IMR-90 (cell line): ENCODE measurements at regions not wholly inside any gene's neighbourhood (a gene's known extent, or its start where the extent isn't known, plus 50 kb on each side); places are given as distances from the start of the nearest gene placed in this dataset.

Source experiments
- ATAC-seq: fragments of 200-7000 bp; cut with Tn5 transposase; 2 replicates; pipeline ENCODE4 v1.9.1; 2020; ENCODE audit warnings: low read depth, mild to moderate bottlenecking, moderate library complexity
- BruUV-seq: library from RNA; stranded (reverse); fragments of 400-500 nt; replicated peaks from 2 replicates; lab custom pipeline; 2021; lab: Mats Ljungman, UMichigan
- CTCF ChIA-PET: fragments of 300-600 bp; formaldehyde crosslinking; extraction: SDS; loops from one replicate; lab custom pipeline; 2021; ENCODE audit warnings: antibody characterized with exemption; lab: Yijun Ruan, JAX
- POLR2A ChIA-PET: fragments of 300-600 bp; sonication (Branson Sonifier 250); formaldehyde crosslinking; loops from one replicate; lab custom pipeline; 2022; ENCODE audit warnings: antibody characterized with exemption; ENCODE audit not compliant: unreplicated experiment; lab: Charles Lee
- DNase-seq: peaks from one replicate; pipeline ENCODE4 v3.0.0; 2013
- H2AFZ ChIP-seq: replicated peaks from 2 replicates; pipeline ENCODE3; 2013; ENCODE audit warnings: low read length, mild to moderate bottlenecking; ENCODE audit not compliant: poor library complexity
- H2AK5ac ChIP-seq: 2 replicates; pipeline ENCODE4 v1.6.1; 2013; ENCODE audit warnings: low read depth, low read length, inconsistent platforms
- H2AK9ac ChIP-seq: replicated peaks from 2 replicates; pipeline ENCODE3; 2013; ENCODE audit warnings: mild to moderate bottlenecking, low read depth, low read length, moderate library complexity; ENCODE audit not compliant: poor library complexity
- H2BK120ac ChIP-seq: 2 replicates; pipeline ENCODE4 v1.6.1; 2013; ENCODE audit warnings: low read depth, low read length, inconsistent platforms
- H2BK15ac ChIP-seq: 3 replicates; pipeline ENCODE4 v1.6.1; 2013; ENCODE audit warnings: low read depth, low read length, inconsistent platforms
- H2BK20ac ChIP-seq: 2 replicates; pipeline ENCODE4 v1.6.1; 2013; ENCODE audit warnings: low read depth, mild to moderate bottlenecking, inconsistent platforms, low read length, moderate library complexity
- H2BK5ac ChIP-seq: 2 replicates; pipeline ENCODE4 v1.6.1; 2013; ENCODE audit warnings: mild to moderate bottlenecking, low read depth, low read length, inconsistent platforms; ENCODE audit not compliant: poor library complexity, severe bottlenecking
- H3K14ac ChIP-seq: replicated peaks from 2 replicates; pipeline ENCODE4 v1.6.1; 2013; ENCODE audit warnings: low read depth, low read length, inconsistent platforms
- H3K18ac ChIP-seq: 2 replicates; pipeline ENCODE4 v1.6.1; 2013; ENCODE audit warnings: low read depth, low read length, control low read depth
- H3K23ac ChIP-seq: 2 replicates; pipeline ENCODE4 v1.6.1; 2013; ENCODE audit warnings: low read depth, low read length, inconsistent platforms
- H3K27ac ChIP-seq: 2 replicates; pipeline ENCODE4 v1.5.1; 2013; ENCODE audit warnings: mild to moderate bottlenecking, control low read depth, low read length; ENCODE audit not compliant: insufficient read depth
- H3K27me3 ChIP-seq: 2 replicates; pipeline ENCODE4 v1.6.1; 2013; ENCODE audit warnings: low read length; ENCODE audit not compliant: control insufficient read depth, insufficient read depth
- H3K36me3 ChIP-seq: 2 replicates; pipeline ENCODE4 v1.6.1; 2013; ENCODE audit warnings: low read length, mixed read lengths; ENCODE audit not compliant: control insufficient read depth, insufficient read depth
- H3K4ac ChIP-seq: 2 replicates; pipeline ENCODE4 v1.6.1; 2013; ENCODE audit warnings: low read depth, low read length, inconsistent platforms
- H3K4me1 ChIP-seq: 2 replicates; pipeline ENCODE4 v1.6.1; 2013; ENCODE audit warnings: low read length, mixed read lengths; ENCODE audit not compliant: control insufficient read depth, insufficient read depth
- H3K4me2 ChIP-seq: 2 replicates; pipeline ENCODE4 v1.6.1; 2013; ENCODE audit warnings: low read depth, mild to moderate bottlenecking, control low read depth, low read length, moderate library complexity
- H3K4me3 ChIP-seq: 2 replicates; pipeline ENCODE4 v1.5.1; 2013; ENCODE audit warnings: low read depth, mild to moderate bottlenecking, control low read depth, low read length, moderate library complexity; ENCODE audit not compliant: insufficient read depth
- H3K56ac ChIP-seq: 2 replicates; pipeline ENCODE4 v1.6.1; 2013; ENCODE audit warnings: low read length, inconsistent platforms; ENCODE audit not compliant: insufficient read depth; ENCODE audit errors: extremely low read depth
- H3K79me1 ChIP-seq, 2 experiments: 2 replicates each; pipeline ENCODE4 v1.6.1; 2013; ENCODE audit warnings: low read length in 2 of 2, inconsistent platforms in 1 of 2, low read depth in 1 of 2
- H3K9ac ChIP-seq: 2 replicates; pipeline ENCODE4 v1.6.1; 2013; ENCODE audit warnings: low read depth, low read length, control low read depth
- H3K9me1 ChIP-seq: 2 replicates; pipeline ENCODE4 v1.6.1; 2013; ENCODE audit warnings: low read length, inconsistent platforms; ENCODE audit not compliant: insufficient read depth
- H3K9me3 ChIP-seq: 2 replicates; pipeline ENCODE4 v1.6.1; 2013; ENCODE audit warnings: low read length; ENCODE audit not compliant: control insufficient read depth, insufficient read depth
- H4K20me1 ChIP-seq: 2 replicates; pipeline ENCODE4 v1.6.1; 2013; ENCODE audit warnings: low read length, inconsistent platforms; ENCODE audit not compliant: insufficient read depth
- H4K5ac ChIP-seq: 2 replicates; pipeline ENCODE4 v1.6.1; 2013; ENCODE audit warnings: mild to moderate bottlenecking, low read depth, low read length, control low read depth
- H4K8ac ChIP-seq, 2 experiments: 2 replicates each; pipeline ENCODE4 v1.6.1; 2013; ENCODE audit warnings: low read depth in 2 of 2, low read length in 2 of 2, control low read depth in 1 of 2, inconsistent platforms in 1 of 2
- H4K91ac ChIP-seq: 2 replicates; pipeline ENCODE4 v1.6.1; 2013; ENCODE audit warnings: low read depth, low read length, inconsistent platforms; ENCODE audit not compliant: insufficient read depth
- MXI1 ChIP-seq: IDR thresholded peaks from 2 replicates; pipeline ENCODE4 v1.6.1; 2012; ENCODE audit warnings: low read depth, mild to moderate bottlenecking, low read length, moderate library complexity, borderline replicate concordance
- SMC3 ChIP-seq: fragments of 150-350 bp; IDR thresholded peaks from 2 replicates; pipeline ENCODE4 v1.6.1; 2016; ENCODE audit warnings: low read depth, mild to moderate bottlenecking, antibody characterized with exemption, low read length, moderate library complexity
- WGBS, 2 experiments: methylation state at CpG; one replicate each; pipeline versions ENCODE4 v1.1.5 to v1.1.7; 2013; ENCODE audit warnings: missing lambda C conversion rate in 2 of 2; ENCODE audit not compliant: insufficient read length in 1 of 2; ENCODE audit errors: extremely low coverage in 2 of 2; 5-methylcytosine and 5-hydroxymethylcytosine counted together
- dilution Hi-C: fragments of 300-500 bp; cut with HindIII; formaldehyde crosslinking; loops from one replicate; pipeline ENCODE4 v1.14.3; 2018; ENCODE audit warnings: low sequenced_read_pairs; ENCODE audit not compliant: unreplicated experiment
- in situ Hi-C: fragments of 300-500 bp; cut with MboI; formaldehyde crosslinking; loops from 3 replicates; pipeline ENCODE4 v1.14.3; 2019; ENCODE audit warnings: low sequenced_read_pairs, inconsistent platforms, mixed read lengths
- intact Hi-C: fragments of 100-400 bp; cut with micrococcal nuclease; formaldehyde crosslinking; loops from 2 replicates; pipeline ENCODE4 v1.10.0; 2022

GRCh38 chr6:40816601-40817000, 222.4 kb downstream of the UNC5CL start:
- H3K36me3 ChIP-seq, result no peaks in the 10 kb centered on the region
- H3K14ac ChIP-seq, result no peak overlapping the region
- no peak overlapping the region for H2AK9ac ChIP-seq
- no peak overlapping the region for H4K91ac ChIP-seq
- H3K23ac ChIP-seq, result no peak overlapping the region
- H2BK15ac ChIP-seq, result no peak overlapping the region
- H3K9ac ChIP-seq, result no peak overlapping the region
- intact Hi-C loops, result no loop called here
- no peaks in the 10 kb centered on the region for H3K27me3 ChIP-seq
- no peak overlapping the region for H2BK5ac ChIP-seq
- no peaks in the 10 kb centered on the region for H3K4me1 ChIP-seq
- no peak overlapping the region for H4K5ac ChIP-seq
- in situ Hi-C loops, result no loop called here
- H4K20me1 ChIP-seq, result no peaks in the 10 kb centered on the region
- H2BK120ac ChIP-seq, result no peak overlapping the region
- 67% methylated on average over 1 of the region's 2 CpGs; no CpG with 5 or more reads in 1 of the 2 experiments for WGBS, 2 experiments
- H3K56ac ChIP-seq, result no peak overlapping the region
- no peak overlapping the region for H2AK5ac ChIP-seq
- no peak overlapping the region for H3K4ac ChIP-seq
- H3K9me3 ChIP-seq, result no peaks in the 10 kb centered on the region
- H3K79me1 ChIP-seq, result no peaks in the 10 kb centered on the region
- H3K27ac ChIP-seq, result no peak overlapping the region
- TF ChIP-seq MXI1 (no peak), SMC3 (no peak)
- CTCF ChIA-PET, result no interaction called here
- H3K18ac ChIP-seq, result no peak overlapping the region
- no peak overlapping the region for H3K4me3 ChIP-seq
- DNase-seq (no peak), ATAC-seq (no peak)
- dilution Hi-C loops, result no loop called here
- no peak overlapping the region for H3K4me2 ChIP-seq
- no peak overlapping the region for H4K8ac ChIP-seq
- no peak overlapping the region for H2AFZ ChIP-seq
- POLR2A ChIA-PET, result no interaction called here
- H3K9me1 ChIP-seq, result no peaks in the 10 kb centered on the region
- H2BK20ac ChIP-seq, result no peak overlapping the region
- no TSS peak for BruUV-seq
